NOMO-1 treated with DMSO at 0.1 percent for 48 hours (cell line): ENCODE measurements at regions not wholly inside any gene's neighbourhood (a gene's known extent, or its start where the extent isn't known, plus 50 kb on each side); places are given as distances from the start of the nearest gene placed in this dataset.
"Not testable (repeated sequence)": the region's sequence is repeated elsewhere in the genome, so short reads cannot be mapped to it uniquely, and the experiment has no call there.

ENCODE experiments used
- DNase-seq: peaks from one replicate; lab custom pipeline; 2025; ENCODE audit not compliant: unreplicated experiment; lab: John Stamatoyannopoulos, UW

- DNase-seq = no peak
Measured at GRCh38 chr4:12716896-12717295, 767.2 kb downstream of the RAB28 start.

- no peak for DNase-seq
Measured at GRCh38 chr4:12712648-12713339, 771.3 kb downstream of the RAB28 start.

- no peak for DNase-seq
Measured at GRCh38 chr4:12707381-12708175, 776.6 kb downstream of the RAB28 start.

- no peak for DNase-seq
Measured at GRCh38 chr4:12703036-12703435, 781.1 kb downstream of the RAB28 start.

- no peak for DNase-seq
Measured at GRCh38 chr4:12701384-12701783, 782.8 kb downstream of the RAB28 start.

GRCh38 chr4:12697970-12698369, 786.2 kb downstream of the RAB28 start:
- DNase-seq = no peak

GRCh38 chr4:12692815-12693214, 791.3 kb downstream of the RAB28 start:
- DNase-seq = no peak

- no peak for DNase-seq
Measured at GRCh38 chr4:12691168-12691567, 793.0 kb downstream of the RAB28 start.

GRCh38 chr4:12689457-12689856, 794.7 kb downstream of the RAB28 start:
- no peak for DNase-seq

GRCh38 chr4:12679217-12679616, 804.9 kb downstream of the RAB28 start:
- no peak for DNase-seq

- DNase-seq = no peak
Measured at GRCh38 chr4:12674184-12674583, 810.0 kb downstream of the RAB28 start.

GRCh38 chr4:12672303-12672702, 811.8 kb downstream of the RAB28 start:
- DNase-seq = no peak

- no peak for DNase-seq
Measured at GRCh38 chr4:12658146-12658545, 826.0 kb downstream of the RAB28 start.

- no peak for DNase-seq
Measured at GRCh38 chr4:12651876-12652275, 832.3 kb downstream of the RAB28 start.

- DNase-seq = no peak
Measured at GRCh38 chr4:12645732-12646131, 838.4 kb downstream of the RAB28 start.

- no peak for DNase-seq
Measured at GRCh38 chr4:12644261-12644660, 839.9 kb downstream of the RAB28 start.

- no peak for DNase-seq
Measured at GRCh38 chr4:12636191-12636590, 847.9 kb downstream of the RAB28 start.

- DNase-seq = peak; percentile 43
Measured at GRCh38 chr4:12635629-12636028, 848.5 kb downstream of the RAB28 start.

GRCh38 chr4:12633053-12633651, 851.0 kb downstream of the RAB28 start:
- DNase-seq = peak; percentile 46

- DNase-seq = no peak
Measured at GRCh38 chr4:12615822-12616221, 868.3 kb downstream of the RAB28 start.

GRCh38 chr4:12612876-12613275, 871.3 kb downstream of the RAB28 start:
- no peak for DNase-seq

- DNase-seq = not testable (repeated sequence)
Measured at GRCh38 chr4:12609212-12609875, 874.8 kb downstream of the RAB28 start.
